GM23338 (cell line): ENCODE measurements at regions not wholly inside any gene's neighbourhood (a gene's known extent, or its start where the extent isn't known, plus 50 kb on each side); places are given as distances from the start of the nearest gene placed in this dataset.

Experiments used
- ATAC-seq: fragments of 200-7000 bp; cut with Tn5 transposase; 3 replicates; pipeline ENCODE4 v1.9.1; 2020
- DNase-seq: peaks from one replicate; pipeline ENCODE4 v3.0.0-alpha.2; 2015; ENCODE audit warnings: low spot score
- H2AFZ ChIP-seq: fragments of 200-600 bp; sonication (generic); 2 replicates; pipeline ENCODE4 v1.8.0; 2016; ENCODE audit warnings: antibody characterized with exemption, mild to moderate bottlenecking, moderate library complexity
- H3F3A ChIP-seq: fragments of 200-600 bp; sonication (generic); replicated peaks from 2 replicates; pipeline ENCODE4 v1.8.0; 2017; ENCODE audit warnings: antibody characterized with exemption, mixed run types, low read depth
- H3K27ac ChIP-seq: fragments of 200-600 bp; sonication (generic); 2 replicates; pipeline ENCODE4 v1.6.1; 2016; ENCODE audit warnings: low read depth
- H3K27me3 ChIP-seq: fragments of 200-600 bp; sonication (generic); 2 replicates; pipeline ENCODE4 v1.8.0; 2016; ENCODE audit warnings: mild to moderate bottlenecking, mixed run types, moderate library complexity; ENCODE audit not compliant: insufficient read depth
- H3K36me3 ChIP-seq: fragments of 200-600 bp; sonication (generic); 2 replicates; pipeline ENCODE4 v1.8.0; 2016; ENCODE audit warnings: mild to moderate bottlenecking; ENCODE audit not compliant: insufficient read depth
- H3K4me1 ChIP-seq: fragments of 200-600 bp; sonication (generic); 2 replicates; pipeline ENCODE4 v1.8.0; 2016; ENCODE audit warnings: mild to moderate bottlenecking, moderate library complexity; ENCODE audit not compliant: insufficient read depth
- H3K4me2 ChIP-seq: fragments of 200-600 bp; sonication (generic); 2 replicates; pipeline ENCODE4 v1.7.1; 2017; ENCODE audit warnings: mixed run types
- H3K4me3 ChIP-seq: fragments of 200-600 bp; sonication (generic); 2 replicates; pipeline ENCODE4 v1.6.1; 2016; ENCODE audit warnings: mixed run types
- H3K79me2 ChIP-seq: fragments of 200-600 bp; sonication (generic); replicated peaks from 2 replicates; pipeline ENCODE4 v1.8.0; 2017; ENCODE audit warnings: mild to moderate bottlenecking; ENCODE audit not compliant: insufficient read depth
- H3K9me2 ChIP-seq: fragments of 200-600 bp; sonication (generic); 2 replicates; pipeline ENCODE4 v1.8.0; 2017; ENCODE audit not compliant: insufficient read depth
- H4K20me1 ChIP-seq: fragments of 200-600 bp; sonication (generic); replicated peaks from 2 replicates; pipeline ENCODE4 v1.8.0; 2017; ENCODE audit warnings: mild to moderate bottlenecking; ENCODE audit not compliant: insufficient read depth
- H3K27ac Mint-ChIP-seq: 2 replicates; pipeline ENCODE4 v1.8.0; 2020; ENCODE audit warnings: inconsistent platforms, mild to moderate bottlenecking, moderate library complexity, mixed read lengths
- H3K27me3 Mint-ChIP-seq: 3 replicates; pipeline ENCODE4 v1.8.0; 2022; ENCODE audit warnings: low read depth, mild to moderate bottlenecking, moderate library complexity, mixed read lengths, inconsistent platforms; ENCODE audit not compliant: insufficient read depth, poor library complexity
- H3K36me3 Mint-ChIP-seq: 3 replicates; pipeline ENCODE4 v1.8.0; 2021; ENCODE audit warnings: low read depth, mild to moderate bottlenecking, inconsistent platforms, moderate library complexity, mixed read lengths
- H3K4me1 Mint-ChIP-seq: 3 replicates; pipeline ENCODE4 v1.8.0; 2020; ENCODE audit warnings: mild to moderate bottlenecking, inconsistent platforms, mixed read lengths
- H3K4me3 Mint-ChIP-seq: 3 replicates; pipeline ENCODE4 v1.8.0; 2021; ENCODE audit warnings: moderate library complexity, mild to moderate bottlenecking, inconsistent platforms, mixed read lengths
- H3K9me3 Mint-ChIP-seq: 3 replicates; pipeline ENCODE4 v1.8.0; 2020; ENCODE audit warnings: moderate library complexity, mild to moderate bottlenecking, inconsistent platforms, mixed read lengths
- CREB1 ChIP-seq: fragments of 250-450 bp; sonication (Bioruptor Pico); IDR thresholded peaks from 2 replicates; pipeline ENCODE4 v1.5.0; 2020; ENCODE audit warnings: low read depth, mild to moderate bottlenecking, moderate library complexity
- EZH2 ChIP-seq: fragments of 200-600 bp; sonication (generic); IDR thresholded peaks from one replicate; pipeline ENCODE4 v1.8.0; 2017; ENCODE audit warnings: antibody characterized with exemption, mild to moderate bottlenecking, low read depth; ENCODE audit not compliant: unreplicated experiment
- EZH2phosphoT487 ChIP-seq: fragments of 200-600 bp; sonication (generic); IDR thresholded peaks from one replicate; pipeline ENCODE4 v1.8.1; 2018; ENCODE audit warnings: antibody characterized with exemption; ENCODE audit not compliant: unreplicated experiment
- JUNB ChIP-seq: IDR thresholded peaks from one replicate; pipeline ENCODE4 v1.6.1; 2016; ENCODE audit warnings: antibody characterized with exemption; ENCODE audit not compliant: unreplicated experiment
- NANOG ChIP-seq: IDR thresholded peaks from 2 replicates; pipeline ENCODE4 v1.6.1; 2016; ENCODE audit warnings: antibody characterized with exemption, borderline replicate concordance
- POLR2AphosphoS5 ChIP-seq: IDR thresholded peaks from 2 replicates; pipeline ENCODE4 v1.6.1; 2016; ENCODE audit warnings: antibody characterized with exemption, low read depth
- STAT1 ChIP-seq: IDR thresholded peaks from one replicate; pipeline ENCODE4 v1.6.1; 2016; ENCODE audit warnings: antibody characterized with exemption; ENCODE audit not compliant: unreplicated experiment
- ZNF114 ChIP-seq: fragments of 250-450 bp; sonication (Bioruptor Pico); IDR thresholded peaks from 2 replicates; pipeline ENCODE4 v1.5.0; 2020; ENCODE audit warnings: mild to moderate bottlenecking, moderate library complexity
- ZNF331 ChIP-seq: fragments of 250-450 bp; sonication (Bioruptor Pico); IDR thresholded peaks from 2 replicates; pipeline ENCODE4 v1.5.0; 2020; ENCODE audit warnings: low read depth, mild to moderate bottlenecking, moderate library complexity
- TF ChIP-seq, protein P1 (sequence below): IDR thresholded peaks from 2 replicates; pipeline ENCODE4 v1.6.1; 2016; ENCODE audit warnings: antibody characterized with exemption
- TF ChIP-seq, protein P2 (sequence below): IDR thresholded peaks from one replicate; pipeline ENCODE4 v1.6.1; 2018; ENCODE audit warnings: antibody characterized with exemption; ENCODE audit not compliant: unreplicated experiment
- TF ChIP-seq, protein P3 (sequence below): fragments of 250-450 bp; sonication (Bioruptor Pico); IDR thresholded peaks from 2 replicates; pipeline ENCODE4 v1.5.0; 2020; ENCODE audit warnings: mild to moderate bottlenecking, moderate library complexity

DNA sequence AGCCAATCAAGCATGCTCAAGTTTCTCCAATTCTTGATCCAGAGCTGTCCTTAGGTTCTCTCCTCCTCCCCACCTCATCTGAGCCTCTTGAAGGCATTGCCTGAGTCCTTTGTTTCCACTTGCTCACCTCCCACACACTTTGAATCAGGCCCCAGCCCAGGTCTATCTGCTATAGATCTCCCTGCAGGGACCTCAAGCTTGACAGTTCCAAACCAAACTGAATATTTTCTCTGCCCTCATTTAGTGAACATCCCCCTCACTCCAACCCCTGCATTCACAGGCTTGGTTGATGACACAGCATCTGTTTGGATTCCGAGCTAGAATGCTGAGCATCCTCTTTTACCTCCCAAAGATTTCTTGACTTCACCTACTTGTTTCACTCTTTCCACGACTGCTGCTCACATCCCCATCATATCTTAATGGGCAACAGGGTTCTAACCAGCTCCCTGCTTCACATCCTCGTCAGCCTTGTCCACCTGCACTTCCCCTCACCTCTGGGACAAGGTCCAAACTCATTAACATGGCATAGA lies 474.5 kb downstream of the ZSWIM6 start:
- H3K27me3 Mint-ChIP-seq, result peaks cover 4% of the 10 kb centered on the region
- no peaks in the 10 kb centered on the region for H3K36me3 ChIP-seq
- no peaks in the 10 kb centered on the region for H3F3A ChIP-seq
- H3K27ac ChIP-seq, result no peak overlapping the region
- no peaks in the 10 kb centered on the region; the same call in 2 of the 3 replicates for H3K36me3 Mint-ChIP-seq
- no peak overlapping the region for H3K27ac Mint-ChIP-seq
- H3K9me2 ChIP-seq, result 0 out of 2 replicates have a peak, but pooled peaks cover 5% of the 10 kb centered on the region
- ATAC-seq (no peak), DNase-seq (no peak)
- no peaks in the 10 kb centered on the region for H3K27me3 ChIP-seq
- H3K79me2 ChIP-seq, result no peaks in the 10 kb centered on the region
- no peak overlapping the region for H3K4me2 ChIP-seq
- H2AFZ ChIP-seq, result no peak overlapping the region
- TF ChIP-seq, protein P1, sequence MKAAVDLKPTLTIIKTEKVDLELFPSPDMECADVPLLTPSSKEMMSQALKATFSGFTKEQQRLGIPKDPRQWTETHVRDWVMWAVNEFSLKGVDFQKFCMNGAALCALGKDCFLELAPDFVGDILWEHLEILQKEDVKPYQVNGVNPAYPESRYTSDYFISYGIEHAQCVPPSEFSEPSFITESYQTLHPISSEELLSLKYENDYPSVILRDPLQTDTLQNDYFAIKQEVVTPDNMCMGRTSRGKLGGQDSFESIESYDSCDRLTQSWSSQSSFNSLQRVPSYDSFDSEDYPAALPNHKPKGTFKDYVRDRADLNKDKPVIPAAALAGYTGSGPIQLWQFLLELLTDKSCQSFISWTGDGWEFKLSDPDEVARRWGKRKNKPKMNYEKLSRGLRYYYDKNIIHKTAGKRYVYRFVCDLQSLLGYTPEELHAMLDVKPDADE, result no peak
- TF ChIP-seq ZNF114 (CRISPR knock-in tag), result no peak
- no peaks in the 10 kb centered on the region; the same call in 2 of the 3 replicates for H3K4me1 Mint-ChIP-seq
- H3K4me3 Mint-ChIP-seq, result no peak overlapping the region
- no peaks in the 10 kb centered on the region for H3K9me3 Mint-ChIP-seq
- H4K20me1 ChIP-seq, result no peaks in the 10 kb centered on the region
- no peak overlapping the region for H3K4me3 ChIP-seq
- H3K4me1 ChIP-seq, result no peaks in the 10 kb centered on the region

DNA sequence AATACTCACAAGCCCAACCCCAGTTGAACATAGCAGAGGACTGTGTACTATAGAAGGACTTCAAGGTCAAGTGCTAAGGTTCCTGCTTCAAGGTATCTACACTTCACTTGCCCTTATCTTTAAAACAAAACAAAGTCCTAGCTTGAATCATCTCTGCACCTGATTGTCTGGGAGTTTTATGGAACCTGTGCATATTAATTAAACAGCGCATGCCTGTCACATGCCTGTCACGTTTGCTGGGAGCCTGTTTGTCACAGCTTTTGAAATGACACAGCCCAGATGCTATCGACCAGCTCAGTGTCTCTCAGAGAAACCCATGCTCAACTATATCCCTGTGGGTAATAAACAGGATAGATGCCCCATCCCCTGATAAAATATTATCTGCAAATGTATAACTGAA lies 476.0 kb downstream of the ZSWIM6 start:
- Histone ChIP-seq H3K27me3 (no peaks in the 10 kb centered on the region), H3K4me2 (no peak overlapping the region), H3K9me2 (0 out of 2 replicates have a peak, but pooled peaks cover 5% of the 10 kb centered on the region), H3F3A (no peaks in the 10 kb centered on the region), H3K4me3 (no peak overlapping the region), H3K27ac (no peak overlapping the region), H3K4me1 (no peaks in the 10 kb centered on the region), H3K79me2 (no peaks in the 10 kb centered on the region), H3K36me3 (no peaks in the 10 kb centered on the region), H4K20me1 (no peaks in the 10 kb centered on the region), H2AFZ (no peak overlapping the region)
- Mint-ChIP-seq H3K27ac (no peak overlapping the region), H3K4me3 (no peak overlapping the region), H3K9me3 (no peaks in the 10 kb centered on the region), H3K4me1 (no peaks in the 10 kb centered on the region; the same call in 2 of the 3 replicates), H3K36me3 (no peaks in the 10 kb centered on the region; the same call in 2 of the 3 replicates), H3K27me3 (peaks cover 7% of the 10 kb centered on the region)
- no peak for DNase-seq
- ATAC-seq, result no peak
- TF ChIP-seq, protein P2, sequence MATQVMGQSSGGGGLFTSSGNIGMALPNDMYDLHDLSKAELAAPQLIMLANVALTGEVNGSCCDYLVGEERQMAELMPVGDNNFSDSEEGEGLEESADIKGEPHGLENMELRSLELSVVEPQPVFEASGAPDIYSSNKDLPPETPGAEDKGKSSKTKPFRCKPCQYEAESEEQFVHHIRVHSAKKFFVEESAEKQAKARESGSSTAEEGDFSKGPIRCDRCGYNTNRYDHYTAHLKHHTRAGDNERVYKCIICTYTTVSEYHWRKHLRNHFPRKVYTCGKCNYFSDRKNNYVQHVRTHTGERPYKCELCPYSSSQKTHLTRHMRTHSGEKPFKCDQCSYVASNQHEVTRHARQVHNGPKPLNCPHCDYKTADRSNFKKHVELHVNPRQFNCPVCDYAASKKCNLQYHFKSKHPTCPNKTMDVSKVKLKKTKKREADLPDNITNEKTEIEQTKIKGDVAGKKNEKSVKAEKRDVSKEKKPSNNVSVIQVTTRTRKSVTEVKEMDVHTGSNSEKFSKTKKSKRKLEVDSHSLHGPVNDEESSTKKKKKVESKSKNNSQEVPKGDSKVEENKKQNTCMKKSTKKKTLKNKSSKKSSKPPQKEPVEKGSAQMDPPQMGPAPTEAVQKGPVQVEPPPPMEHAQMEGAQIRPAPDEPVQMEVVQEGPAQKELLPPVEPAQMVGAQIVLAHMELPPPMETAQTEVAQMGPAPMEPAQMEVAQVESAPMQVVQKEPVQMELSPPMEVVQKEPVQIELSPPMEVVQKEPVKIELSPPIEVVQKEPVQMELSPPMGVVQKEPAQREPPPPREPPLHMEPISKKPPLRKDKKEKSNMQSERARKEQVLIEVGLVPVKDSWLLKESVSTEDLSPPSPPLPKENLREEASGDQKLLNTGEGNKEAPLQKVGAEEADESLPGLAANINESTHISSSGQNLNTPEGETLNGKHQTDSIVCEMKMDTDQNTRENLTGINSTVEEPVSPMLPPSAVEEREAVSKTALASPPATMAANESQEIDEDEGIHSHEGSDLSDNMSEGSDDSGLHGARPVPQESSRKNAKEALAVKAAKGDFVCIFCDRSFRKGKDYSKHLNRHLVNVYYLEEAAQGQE, result no peak
- TF ChIP-seq, protein P3, sequence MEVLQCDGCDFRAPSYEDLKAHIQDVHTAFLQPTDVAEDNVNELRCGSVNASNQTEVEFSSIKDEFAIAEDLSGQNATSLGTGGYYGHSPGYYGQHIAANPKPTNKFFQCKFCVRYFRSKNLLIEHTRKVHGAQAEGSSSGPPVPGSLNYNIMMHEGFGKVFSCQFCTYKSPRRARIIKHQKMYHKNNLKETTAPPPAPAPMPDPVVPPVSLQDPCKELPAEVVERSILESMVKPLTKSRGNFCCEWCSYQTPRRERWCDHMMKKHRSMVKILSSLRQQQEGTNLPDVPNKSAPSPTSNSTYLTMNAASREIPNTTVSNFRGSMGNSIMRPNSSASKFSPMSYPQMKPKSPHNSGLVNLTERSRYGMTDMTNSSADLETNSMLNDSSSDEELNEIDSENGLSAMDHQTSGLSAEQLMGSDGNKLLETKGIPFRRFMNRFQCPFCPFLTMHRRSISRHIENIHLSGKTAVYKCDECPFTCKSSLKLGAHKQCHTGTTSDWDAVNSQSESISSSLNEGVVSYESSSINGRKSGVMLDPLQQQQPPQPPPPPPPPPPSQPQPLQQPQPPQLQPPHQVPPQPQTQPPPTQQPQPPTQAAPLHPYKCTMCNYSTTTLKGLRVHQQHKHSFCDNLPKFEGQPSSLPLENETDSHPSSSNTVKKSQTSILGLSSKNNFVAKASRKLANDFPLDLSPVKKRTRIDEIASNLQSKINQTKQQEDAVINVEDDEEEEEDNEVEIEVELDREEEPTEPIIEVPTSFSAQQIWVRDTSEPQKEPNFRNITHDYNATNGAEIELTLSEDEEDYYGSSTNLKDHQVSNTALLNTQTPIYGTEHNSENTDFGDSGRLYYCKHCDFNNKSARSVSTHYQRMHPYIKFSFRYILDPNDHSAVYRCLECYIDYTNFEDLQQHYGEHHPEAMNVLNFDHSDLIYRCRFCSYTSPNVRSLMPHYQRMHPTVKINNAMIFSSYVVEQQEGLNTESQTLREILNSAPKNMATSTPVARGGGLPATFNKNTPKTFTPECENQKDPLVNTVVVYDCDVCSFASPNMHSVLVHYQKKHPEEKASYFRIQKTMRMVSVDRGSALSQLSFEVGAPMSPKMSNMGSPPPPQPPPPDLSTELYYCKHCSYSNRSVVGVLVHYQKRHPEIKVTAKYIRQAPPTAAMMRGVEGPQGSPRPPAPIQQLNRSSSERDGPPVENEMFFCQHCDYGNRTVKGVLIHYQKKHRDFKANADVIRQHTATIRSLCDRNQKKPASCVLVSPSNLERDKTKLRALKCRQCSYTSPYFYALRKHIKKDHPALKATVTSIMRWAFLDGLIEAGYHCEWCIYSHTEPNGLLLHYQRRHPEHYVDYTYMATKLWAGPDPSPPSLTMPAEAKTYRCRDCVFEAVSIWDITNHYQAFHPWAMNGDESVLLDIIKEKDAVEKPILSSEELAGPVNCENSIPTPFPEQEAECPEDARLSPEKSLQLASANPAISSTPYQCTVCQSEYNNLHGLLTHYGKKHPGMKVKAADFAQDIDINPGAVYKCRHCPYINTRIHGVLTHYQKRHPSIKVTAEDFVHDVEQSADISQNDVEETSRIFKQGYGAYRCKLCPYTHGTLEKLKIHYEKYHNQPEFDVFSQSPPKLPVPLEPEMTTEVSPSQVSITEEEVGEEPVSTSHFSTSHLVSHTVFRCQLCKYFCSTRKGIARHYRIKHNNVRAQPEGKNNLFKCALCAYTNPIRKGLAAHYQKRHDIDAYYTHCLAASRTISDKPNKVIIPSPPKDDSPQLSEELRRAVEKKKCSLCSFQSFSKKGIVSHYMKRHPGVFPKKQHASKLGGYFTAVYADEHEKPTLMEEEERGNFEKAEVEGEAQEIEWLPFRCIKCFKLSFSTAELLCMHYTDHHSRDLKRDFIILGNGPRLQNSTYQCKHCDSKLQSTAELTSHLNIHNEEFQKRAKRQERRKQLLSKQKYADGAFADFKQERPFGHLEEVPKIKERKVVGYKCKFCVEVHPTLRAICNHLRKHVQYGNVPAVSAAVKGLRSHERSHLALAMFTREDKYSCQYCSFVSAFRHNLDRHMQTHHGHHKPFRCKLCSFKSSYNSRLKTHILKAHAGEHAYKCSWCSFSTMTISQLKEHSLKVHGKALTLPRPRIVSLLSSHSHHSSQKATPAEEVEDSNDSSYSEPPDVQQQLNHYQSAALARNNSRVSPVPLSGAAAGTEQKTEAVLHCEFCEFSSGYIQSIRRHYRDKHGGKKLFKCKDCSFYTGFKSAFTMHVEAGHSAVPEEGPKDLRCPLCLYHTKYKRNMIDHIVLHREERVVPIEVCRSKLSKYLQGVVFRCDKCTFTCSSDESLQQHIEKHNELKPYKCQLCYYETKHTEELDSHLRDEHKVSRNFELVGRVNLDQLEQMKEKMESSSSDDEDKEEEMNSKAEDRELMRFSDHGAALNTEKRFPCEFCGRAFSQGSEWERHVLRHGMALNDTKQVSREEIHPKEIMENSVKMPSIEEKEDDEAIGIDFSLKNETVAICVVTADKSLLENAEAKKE (CRISPR knock-in tag), result no peak
- TF ChIP-seq JUNB, result no peak
- TF ChIP-seq POLR2AphosphoS5, result no peak
- TF ChIP-seq ZNF114 (CRISPR knock-in tag), result no peak
- TF ChIP-seq EZH2phosphoT487, result no peak
- TF ChIP-seq CREB1 (CRISPR knock-in tag), result no peak
- TF ChIP-seq EZH2, result no peak
- TF ChIP-seq ZNF331, result no peak
- no peak for TF ChIP-seq NANOG
- TF ChIP-seq STAT1, result no peak
